ENCODE measurements at regions not wholly inside any gene's neighbourhood (a gene's known extent, or its start where the extent isn't known, plus 50 kb on each side); places are given as distances from the start of the nearest gene placed in this dataset.

DNA sequence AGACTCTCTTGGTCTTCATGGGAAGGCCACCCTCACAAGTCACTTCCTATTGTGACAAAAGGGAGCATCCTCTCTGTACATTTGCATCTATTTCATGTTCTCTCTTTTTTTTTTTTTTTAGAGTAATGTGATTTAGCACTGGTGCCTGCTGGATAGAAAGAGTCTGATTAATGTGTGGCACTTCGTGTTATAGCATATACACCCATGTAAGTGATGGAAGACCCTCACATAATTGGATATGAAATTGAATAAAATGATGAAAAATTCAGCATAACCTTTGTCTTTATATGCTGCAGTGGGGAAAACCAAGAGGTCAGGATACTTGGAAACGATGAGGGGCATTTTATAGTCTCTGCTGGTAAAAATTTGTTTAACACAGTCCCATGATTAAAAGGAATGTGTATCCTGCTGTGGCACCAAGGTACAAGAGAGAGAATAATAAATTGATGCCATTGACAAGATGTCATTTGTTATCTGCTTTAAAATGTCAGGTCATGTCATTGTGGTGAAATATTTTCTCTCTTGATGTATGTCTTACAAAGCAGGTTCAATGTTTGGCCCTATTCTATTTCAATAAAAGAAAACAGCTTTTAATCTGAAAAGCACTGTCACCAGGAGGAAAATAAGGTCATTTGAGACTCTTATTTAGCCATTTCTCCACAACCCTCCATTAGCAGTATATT is 1115.4 kb downstream of the STPG2 start (continued):
- no peak for TF ChIP-seq ETS1 (IDR thresholded peaks at IDR 0.05)
- TF ChIP-seq ZNF462 (CRISPR knock-in tag; IDR thresholded peaks at IDR 0.05) = no peak
- TF ChIP-seq NANOG (IDR thresholded peaks at IDR 0.05; ENCODE audit: borderline replicate concordance) = no peak

DNA sequence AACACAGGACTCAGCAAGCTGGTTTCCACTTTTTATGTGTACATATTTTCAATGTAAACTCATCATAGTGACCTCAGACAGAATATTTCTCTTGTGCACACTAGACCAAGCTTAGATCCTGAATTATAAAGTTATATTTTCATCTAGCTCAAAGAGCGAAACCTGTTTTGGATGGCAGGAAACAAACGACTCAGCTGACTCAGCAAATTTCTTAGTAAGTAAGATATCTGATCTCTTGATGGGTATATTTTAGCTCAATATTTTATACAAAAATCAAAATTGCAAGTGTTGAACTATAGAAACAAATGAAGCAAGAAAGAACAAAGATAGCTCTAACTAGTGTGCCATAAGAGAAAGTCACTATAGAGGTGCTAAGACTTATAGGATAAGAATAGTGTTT is 1114.5 kb downstream of the STPG2 start:
- no peaks in the 10 kb centered on the region for H3K36me3 Mint-ChIP-seq (ENCODE audit: low read depth)
- TF ChIP-seq JUNB (IDR thresholded peaks at IDR 0.05; ENCODE audit: unreplicated experiment) = no peak
- no peak for TF ChIP-seq NANOG (IDR thresholded peaks at IDR 0.05; ENCODE audit: borderline replicate concordance)
- TF ChIP-seq, protein P1, sequence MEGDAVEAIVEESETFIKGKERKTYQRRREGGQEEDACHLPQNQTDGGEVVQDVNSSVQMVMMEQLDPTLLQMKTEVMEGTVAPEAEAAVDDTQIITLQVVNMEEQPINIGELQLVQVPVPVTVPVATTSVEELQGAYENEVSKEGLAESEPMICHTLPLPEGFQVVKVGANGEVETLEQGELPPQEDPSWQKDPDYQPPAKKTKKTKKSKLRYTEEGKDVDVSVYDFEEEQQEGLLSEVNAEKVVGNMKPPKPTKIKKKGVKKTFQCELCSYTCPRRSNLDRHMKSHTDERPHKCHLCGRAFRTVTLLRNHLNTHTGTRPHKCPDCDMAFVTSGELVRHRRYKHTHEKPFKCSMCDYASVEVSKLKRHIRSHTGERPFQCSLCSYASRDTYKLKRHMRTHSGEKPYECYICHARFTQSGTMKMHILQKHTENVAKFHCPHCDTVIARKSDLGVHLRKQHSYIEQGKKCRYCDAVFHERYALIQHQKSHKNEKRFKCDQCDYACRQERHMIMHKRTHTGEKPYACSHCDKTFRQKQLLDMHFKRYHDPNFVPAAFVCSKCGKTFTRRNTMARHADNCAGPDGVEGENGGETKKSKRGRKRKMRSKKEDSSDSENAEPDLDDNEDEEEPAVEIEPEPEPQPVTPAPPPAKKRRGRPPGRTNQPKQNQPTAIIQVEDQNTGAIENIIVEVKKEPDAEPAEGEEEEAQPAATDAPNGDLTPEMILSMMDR (conservative IDR thresholded peaks at IDR 0.05; ENCODE audit: low read depth in 2 of 2) = no peak
- no peak for TF ChIP-seq EZH2phosphoT487 (IDR thresholded peaks at IDR 0.05; ENCODE audit: unreplicated experiment)
- no peak for TF ChIP-seq CREB1 (CRISPR knock-in tag; IDR thresholded peaks at IDR 0.05; ENCODE audit: low read depth)
- TF ChIP-seq, protein P2, sequence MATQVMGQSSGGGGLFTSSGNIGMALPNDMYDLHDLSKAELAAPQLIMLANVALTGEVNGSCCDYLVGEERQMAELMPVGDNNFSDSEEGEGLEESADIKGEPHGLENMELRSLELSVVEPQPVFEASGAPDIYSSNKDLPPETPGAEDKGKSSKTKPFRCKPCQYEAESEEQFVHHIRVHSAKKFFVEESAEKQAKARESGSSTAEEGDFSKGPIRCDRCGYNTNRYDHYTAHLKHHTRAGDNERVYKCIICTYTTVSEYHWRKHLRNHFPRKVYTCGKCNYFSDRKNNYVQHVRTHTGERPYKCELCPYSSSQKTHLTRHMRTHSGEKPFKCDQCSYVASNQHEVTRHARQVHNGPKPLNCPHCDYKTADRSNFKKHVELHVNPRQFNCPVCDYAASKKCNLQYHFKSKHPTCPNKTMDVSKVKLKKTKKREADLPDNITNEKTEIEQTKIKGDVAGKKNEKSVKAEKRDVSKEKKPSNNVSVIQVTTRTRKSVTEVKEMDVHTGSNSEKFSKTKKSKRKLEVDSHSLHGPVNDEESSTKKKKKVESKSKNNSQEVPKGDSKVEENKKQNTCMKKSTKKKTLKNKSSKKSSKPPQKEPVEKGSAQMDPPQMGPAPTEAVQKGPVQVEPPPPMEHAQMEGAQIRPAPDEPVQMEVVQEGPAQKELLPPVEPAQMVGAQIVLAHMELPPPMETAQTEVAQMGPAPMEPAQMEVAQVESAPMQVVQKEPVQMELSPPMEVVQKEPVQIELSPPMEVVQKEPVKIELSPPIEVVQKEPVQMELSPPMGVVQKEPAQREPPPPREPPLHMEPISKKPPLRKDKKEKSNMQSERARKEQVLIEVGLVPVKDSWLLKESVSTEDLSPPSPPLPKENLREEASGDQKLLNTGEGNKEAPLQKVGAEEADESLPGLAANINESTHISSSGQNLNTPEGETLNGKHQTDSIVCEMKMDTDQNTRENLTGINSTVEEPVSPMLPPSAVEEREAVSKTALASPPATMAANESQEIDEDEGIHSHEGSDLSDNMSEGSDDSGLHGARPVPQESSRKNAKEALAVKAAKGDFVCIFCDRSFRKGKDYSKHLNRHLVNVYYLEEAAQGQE (IDR thresholded peaks at IDR 0.05; ENCODE audit: unreplicated experiment) = no peak
- TF ChIP-seq ZNF331 (CRISPR knock-in tag; IDR thresholded peaks at IDR 0.05; ENCODE audit: low read depth) = no peak
- no peak for TF ChIP-seq POLR2AphosphoS5 (IDR thresholded peaks at IDR 0.05; ENCODE audit: low read depth)

More for the DNA sequence above, 1114.5 kb downstream of the STPG2 start:
- no peak overlapping the region for H3K4me3 ChIP-seq
- H3F3A ChIP-seq (replicated peaks; ENCODE audit: low read depth) = no peaks in the 10 kb centered on the region
- no peak for ATAC-seq
- H3K79me2 ChIP-seq (replicated peaks; ENCODE audit: insufficient read depth) = no peaks in the 10 kb centered on the region
- H3K9me2 ChIP-seq (ENCODE audit: insufficient read depth) = no peaks in the 10 kb centered on the region
- H3K27ac ChIP-seq (ENCODE audit: low read depth) = no peak overlapping the region
- H2AFZ ChIP-seq = no peak overlapping the region
- no peaks in the 10 kb centered on the region for H4K20me1 ChIP-seq (replicated peaks; ENCODE audit: insufficient read depth)
- H3K4me1 ChIP-seq (ENCODE audit: insufficient read depth) = peaks cover 19% of the 10 kb centered on the region
- Mint-ChIP-seq H3K4me1 (peaks cover 17% of the 10 kb centered on the region), H3K27ac (peak overlapping the region; percentile 81), H3K27me3 (ENCODE audit: insufficient read depth, low read depth, poor library complexity) (no peaks in the 10 kb centered on the region), H3K9me3 (no peaks in the 10 kb centered on the region), H3K4me3 (no peak overlapping the region)
- no peak overlapping the region for H3K4me2 ChIP-seq
- no peaks in the 10 kb centered on the region for H3K27me3 ChIP-seq (ENCODE audit: insufficient read depth)
- DNase-seq (ENCODE audit: low spot score) = no peak
- H3K36me3 ChIP-seq (ENCODE audit: insufficient read depth) = no peaks in the 10 kb centered on the region

Data from GM23338 (cell line).